ENCODE measurements at regions not wholly inside any gene's neighbourhood (a gene's known extent, or its start where the extent isn't known, plus 50 kb on each side); places are given as distances from the start of the nearest gene placed in this dataset.

GRCh38 chr6:155801046-155801445 is 345.4 kb upstream of the NOX3 start:
- no peak for TF ChIP-seq CTCF (IDR thresholded peaks at IDR 0.05)
- no peak for TF ChIP-seq POLR2A (IDR thresholded peaks at IDR 0.05)
